ENCODE measurements at regions not wholly inside any gene's neighbourhood (a gene's known extent, or its start where the extent isn't known, plus 50 kb on each side); places are given as distances from the start of the nearest gene placed in this dataset.

DNA sequence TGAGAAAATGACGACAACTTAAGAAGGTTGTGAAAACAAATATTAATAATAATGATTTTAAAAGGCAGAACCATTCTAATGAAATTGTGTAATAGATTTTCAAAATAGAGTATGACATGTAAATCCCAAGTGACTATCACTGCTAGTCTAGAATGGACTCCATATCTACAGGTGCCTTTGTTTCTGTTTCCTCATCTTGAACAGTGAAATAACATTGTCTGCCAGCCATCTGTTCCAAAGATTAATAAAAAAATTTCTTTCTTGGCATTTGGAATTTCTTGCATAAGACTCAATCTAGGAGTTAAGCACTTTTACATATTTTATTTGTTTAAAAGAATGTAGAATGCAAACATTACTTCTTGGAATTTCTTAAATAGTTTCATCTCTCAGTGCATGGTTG lies 520.1 kb upstream of the ARGLU1 start:
- CTCF ChIA-PET = no interaction called here
- BruUV-seq (replicated peaks) = no TSS peak
- H3K4me3 ChIP-seq (replicated peaks in 1 of 2; ENCODE audit: low read depth in 1 of 2, low read length in 2 of 2) = no peak overlapping the region
- H3K4me2 ChIP-seq (ENCODE audit: low read length) = no peak overlapping the region
- intact Hi-C loops (cut with micrococcal nuclease) = no loop called here
- ATAC-seq (no peak), DNase-seq (ENCODE audit: low read depth, low spot score) (no peak)
- no peaks in the 10 kb centered on the region for H3K4me1 ChIP-seq (ENCODE audit: control insufficient read depth in 1 of 2, insufficient read depth in 2 of 2, low read length in 2 of 2)
- H3K36me3 ChIP-seq (ENCODE audit: control insufficient read depth in 1 of 2, insufficient read depth in 2 of 2, low read length in 2 of 2) = no peaks in the 10 kb centered on the region
- RAD21 ChIA-PET (ENCODE audit: low non-redundant PET in 1 of 2, low total read pairs in 2 of 2, uncharacterized antibody in 2 of 2, unreplicated experiment in 2 of 2) = no interaction called here
- peaks cover 0 to 13% of the 10 kb centered on the region in 2 experiments; a peak in 1 of 4 replicates for H3K9me3 ChIP-seq (ENCODE audit: control insufficient read depth in 1 of 2, insufficient read depth in 1 of 2, low read depth in 1 of 2, low read length in 2 of 2)
- no peaks in the 10 kb centered on the region for H4K20me1 ChIP-seq (ENCODE audit: insufficient read depth)
- H3K9ac ChIP-seq (ENCODE audit: low read length) = no peak overlapping the region
- no peak overlapping the region for H2AFZ ChIP-seq (ENCODE audit: low read depth, low read length, poor library complexity, severe bottlenecking)
- no peaks in the 10 kb centered on the region for H3K9me2 ChIP-seq (ENCODE audit: insufficient read depth)
- POLR2A ChIA-PET = no interaction called here
- TF ChIP-seq TCF7L2 (IDR thresholded peaks at IDR 0.05; ENCODE audit: borderline replicate concordance, extremely low read depth, insufficient read depth, insufficient read length) (no peak), JUND (IDR thresholded peaks at IDR 0.05) (no peak), RAD21 (IDR thresholded peaks at IDR 0.05; ENCODE audit: low read depth) (no peak), CEBPB (IDR thresholded peaks at IDR 0.05; ENCODE audit: low read depth) (no peak), FOSL1 (IDR thresholded peaks at IDR 0.05; ENCODE audit: low read depth) (no peak), EZH2 (IDR thresholded peaks at IDR 0.05) (no peak), YY1 (IDR thresholded peaks at IDR 0.05; ENCODE audit: extremely low read depth, insufficient replicate concordance, low read depth, low read length) (no peak), EGR1 (IDR thresholded peaks at IDR 0.05; ENCODE audit: low read depth) (no peak), ZFX (IDR thresholded peaks at IDR 0.05) (no peak), SIN3A (IDR thresholded peaks at IDR 0.05; ENCODE audit: low read depth) (no peak), EZH2phosphoT487 (IDR thresholded peaks at IDR 0.05; ENCODE audit: borderline replicate concordance) (no peak), SRF (IDR thresholded peaks at IDR 0.05; ENCODE audit: low read depth) (no peak), ZNF274 (IDR thresholded peaks at IDR 0.05; ENCODE audit: low read depth, low read length) (no peak), POLR2AphosphoS5 (IDR thresholded peaks at IDR 0.05; ENCODE audit: low read depth, low read length) (no peak), ELF1 (IDR thresholded peaks at IDR 0.05; ENCODE audit: borderline replicate concordance, low read depth) (no peak)
- TF ChIP-seq, protein P1, sequence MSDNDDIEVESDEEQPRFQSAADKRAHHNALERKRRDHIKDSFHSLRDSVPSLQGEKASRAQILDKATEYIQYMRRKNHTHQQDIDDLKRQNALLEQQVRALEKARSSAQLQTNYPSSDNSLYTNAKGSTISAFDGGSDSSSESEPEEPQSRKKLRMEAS (IDR thresholded peaks at IDR 0.05) = no peak
- TF ChIP-seq, protein P2, sequence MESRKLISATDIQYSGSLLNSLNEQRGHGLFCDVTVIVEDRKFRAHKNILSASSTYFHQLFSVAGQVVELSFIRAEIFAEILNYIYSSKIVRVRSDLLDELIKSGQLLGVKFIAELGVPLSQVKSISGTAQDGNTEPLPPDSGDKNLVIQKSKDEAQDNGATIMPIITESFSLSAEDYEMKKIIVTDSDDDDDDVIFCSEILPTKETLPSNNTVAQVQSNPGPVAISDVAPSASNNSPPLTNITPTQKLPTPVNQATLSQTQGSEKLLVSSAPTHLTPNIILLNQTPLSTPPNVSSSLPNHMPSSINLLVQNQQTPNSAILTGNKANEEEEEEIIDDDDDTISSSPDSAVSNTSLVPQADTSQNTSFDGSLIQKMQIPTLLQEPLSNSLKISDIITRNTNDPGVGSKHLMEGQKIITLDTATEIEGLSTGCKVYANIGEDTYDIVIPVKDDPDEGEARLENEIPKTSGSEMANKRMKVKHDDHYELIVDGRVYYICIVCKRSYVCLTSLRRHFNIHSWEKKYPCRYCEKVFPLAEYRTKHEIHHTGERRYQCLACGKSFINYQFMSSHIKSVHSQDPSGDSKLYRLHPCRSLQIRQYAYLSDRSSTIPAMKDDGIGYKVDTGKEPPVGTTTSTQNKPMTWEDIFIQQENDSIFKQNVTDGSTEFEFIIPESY (IDR thresholded peaks at IDR 0.05; ENCODE audit: extremely low read depth, insufficient replicate concordance, low read length) = no peak
- TF ChIP-seq, protein P3, sequence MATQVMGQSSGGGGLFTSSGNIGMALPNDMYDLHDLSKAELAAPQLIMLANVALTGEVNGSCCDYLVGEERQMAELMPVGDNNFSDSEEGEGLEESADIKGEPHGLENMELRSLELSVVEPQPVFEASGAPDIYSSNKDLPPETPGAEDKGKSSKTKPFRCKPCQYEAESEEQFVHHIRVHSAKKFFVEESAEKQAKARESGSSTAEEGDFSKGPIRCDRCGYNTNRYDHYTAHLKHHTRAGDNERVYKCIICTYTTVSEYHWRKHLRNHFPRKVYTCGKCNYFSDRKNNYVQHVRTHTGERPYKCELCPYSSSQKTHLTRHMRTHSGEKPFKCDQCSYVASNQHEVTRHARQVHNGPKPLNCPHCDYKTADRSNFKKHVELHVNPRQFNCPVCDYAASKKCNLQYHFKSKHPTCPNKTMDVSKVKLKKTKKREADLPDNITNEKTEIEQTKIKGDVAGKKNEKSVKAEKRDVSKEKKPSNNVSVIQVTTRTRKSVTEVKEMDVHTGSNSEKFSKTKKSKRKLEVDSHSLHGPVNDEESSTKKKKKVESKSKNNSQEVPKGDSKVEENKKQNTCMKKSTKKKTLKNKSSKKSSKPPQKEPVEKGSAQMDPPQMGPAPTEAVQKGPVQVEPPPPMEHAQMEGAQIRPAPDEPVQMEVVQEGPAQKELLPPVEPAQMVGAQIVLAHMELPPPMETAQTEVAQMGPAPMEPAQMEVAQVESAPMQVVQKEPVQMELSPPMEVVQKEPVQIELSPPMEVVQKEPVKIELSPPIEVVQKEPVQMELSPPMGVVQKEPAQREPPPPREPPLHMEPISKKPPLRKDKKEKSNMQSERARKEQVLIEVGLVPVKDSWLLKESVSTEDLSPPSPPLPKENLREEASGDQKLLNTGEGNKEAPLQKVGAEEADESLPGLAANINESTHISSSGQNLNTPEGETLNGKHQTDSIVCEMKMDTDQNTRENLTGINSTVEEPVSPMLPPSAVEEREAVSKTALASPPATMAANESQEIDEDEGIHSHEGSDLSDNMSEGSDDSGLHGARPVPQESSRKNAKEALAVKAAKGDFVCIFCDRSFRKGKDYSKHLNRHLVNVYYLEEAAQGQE (IDR thresholded peaks at IDR 0.05; ENCODE audit: low read depth) = no peak
- TF ChIP-seq, protein P4, sequence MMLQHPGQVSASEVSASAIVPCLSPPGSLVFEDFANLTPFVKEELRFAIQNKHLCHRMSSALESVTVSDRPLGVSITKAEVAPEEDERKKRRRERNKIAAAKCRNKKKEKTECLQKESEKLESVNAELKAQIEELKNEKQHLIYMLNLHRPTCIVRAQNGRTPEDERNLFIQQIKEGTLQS (IDR thresholded peaks at IDR 0.05) = no peak
- H3K79me2 ChIP-seq (ENCODE audit: insufficient read depth, low read length) = no peaks in the 10 kb centered on the region
- no peaks in the 10 kb centered on the region for H3K27me3 ChIP-seq (ENCODE audit: insufficient read depth, low read length)
- H3K27ac ChIP-seq (ENCODE audit: low read depth, low read length) = no peak overlapping the region
